ENCODE measurements at regions not wholly inside any gene's neighbourhood (a gene's known extent, or its start where the extent isn't known, plus 50 kb on each side); places are given as distances from the start of the nearest gene placed in this dataset.

DNA sequence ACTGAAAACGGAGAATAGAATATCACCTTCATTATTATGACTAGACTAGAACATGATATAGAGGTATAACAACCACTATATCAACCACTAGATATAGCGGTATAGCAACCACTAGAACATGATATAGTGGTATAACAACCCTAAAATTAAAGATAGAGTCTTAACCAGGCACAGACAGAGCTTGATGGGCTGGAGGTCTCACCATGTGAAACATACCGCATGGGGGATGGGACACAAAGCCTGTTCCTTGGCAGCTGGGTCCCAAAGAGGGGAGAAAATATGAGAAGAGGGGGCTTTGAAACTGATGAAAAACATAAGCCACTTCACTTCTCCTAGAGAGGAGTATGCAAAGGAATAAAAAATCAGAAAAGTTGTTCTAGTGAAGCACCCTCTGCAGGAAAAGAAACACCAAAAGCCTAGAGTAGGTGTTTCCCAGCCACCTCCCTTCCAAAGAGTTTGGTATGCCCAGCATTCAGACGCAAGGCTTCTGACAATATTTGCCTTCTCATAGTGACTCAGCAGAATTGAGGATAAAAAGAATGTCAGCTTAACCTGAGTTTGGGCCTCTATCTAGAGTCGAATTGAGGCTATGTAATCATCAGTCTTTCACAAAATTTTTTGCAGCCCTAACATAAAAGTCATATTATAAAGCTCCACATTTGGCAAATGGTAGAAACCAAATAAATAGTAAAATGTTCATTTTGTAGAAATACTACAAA lies 316.4 kb downstream of the NOVA1 start:
- FAIRE-seq = no peak
- no peak for TF ChIP-seq POLR2A (IDR thresholded peaks at IDR 0.05; ENCODE audit: low read depth, low read length)
- peak; percentile 0 for DNase-seq (ENCODE audit: insufficient read length, low spot score)

DNA sequence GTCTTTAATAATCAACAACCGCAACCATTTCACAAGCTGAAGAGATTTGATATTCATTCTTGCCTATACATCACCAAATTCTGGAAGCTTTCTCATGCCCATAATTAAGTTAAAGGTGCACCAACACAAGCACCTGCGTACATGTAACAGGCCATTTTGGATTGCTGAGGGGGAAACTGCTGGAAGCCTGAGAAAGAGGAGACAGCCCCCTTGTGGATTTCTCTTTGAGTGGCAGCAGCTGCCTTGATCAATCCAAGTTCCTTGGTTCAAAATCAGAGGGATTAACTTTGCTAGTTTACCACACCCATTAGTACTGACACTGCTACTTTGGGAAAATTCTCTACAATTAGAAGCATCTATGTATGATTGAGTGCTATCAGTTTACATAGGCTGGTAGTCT lies 321.1 kb downstream of the NOVA1 start:
- DNase-seq (ENCODE audit: insufficient read length, low spot score) (no peak), FAIRE-seq (no peak)
- TF ChIP-seq POLR2A (IDR thresholded peaks at IDR 0.05; ENCODE audit: low read depth, low read length) = no peak

- no peak for TF ChIP-seq POLR2A (IDR thresholded peaks at IDR 0.05; ENCODE audit: low read depth, low read length)
- DNase-seq (ENCODE audit: insufficient read length, low spot score) (no peak), FAIRE-seq (no peak)
Observed at GRCh38 chr14:26265170-26265685, 332.6 kb downstream of the NOVA1 start.

DNA sequence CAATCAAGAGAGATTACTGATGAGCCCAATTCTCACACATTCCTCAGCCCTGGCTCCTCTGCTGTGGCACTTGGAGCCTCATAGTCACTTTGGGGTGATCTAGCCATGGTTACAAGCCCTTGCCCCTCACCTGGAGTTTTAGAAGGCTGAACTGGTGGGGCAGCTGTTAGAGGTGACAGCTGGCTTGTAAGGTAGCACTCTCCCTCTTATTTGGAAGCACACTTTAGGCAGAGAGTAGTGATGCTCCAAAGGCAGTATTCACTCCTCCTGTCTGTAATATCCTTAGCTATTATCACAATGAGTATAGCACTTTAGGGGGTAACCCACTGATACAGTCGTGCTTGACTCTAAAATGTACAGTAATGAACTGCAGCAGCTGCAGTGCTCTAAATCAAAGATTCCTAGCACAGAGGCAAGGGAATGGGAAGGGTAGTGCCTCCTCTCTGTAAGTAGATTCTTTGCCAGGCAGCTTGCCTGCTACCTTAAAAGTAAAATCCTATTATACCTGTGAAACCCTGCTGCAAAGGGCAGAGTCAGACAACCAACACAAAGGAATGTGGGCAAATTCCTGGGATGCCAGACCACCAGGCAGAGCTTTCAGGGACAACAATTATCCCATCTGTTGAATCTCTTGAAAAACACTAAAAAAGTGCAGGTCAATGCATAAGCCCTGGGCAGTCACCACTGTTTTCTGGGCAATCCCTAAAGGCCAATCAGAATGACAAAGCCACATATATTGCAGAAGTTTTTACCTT lies 336.3 kb downstream of the NOVA1 start:
- FAIRE-seq (no peak), DNase-seq (ENCODE audit: insufficient read length, low spot score) (no peak)
- no peak for TF ChIP-seq POLR2A (IDR thresholded peaks at IDR 0.05; ENCODE audit: low read depth, low read length)

- FAIRE-seq (no peak), DNase-seq (ENCODE audit: insufficient read length, low spot score) (no peak)
- TF ChIP-seq POLR2A (IDR thresholded peaks at IDR 0.05; ENCODE audit: low read depth, low read length) = no peak
Observed at GRCh38 chr14:26255213-26255612, 342.6 kb downstream of the NOVA1 start.

DNA sequence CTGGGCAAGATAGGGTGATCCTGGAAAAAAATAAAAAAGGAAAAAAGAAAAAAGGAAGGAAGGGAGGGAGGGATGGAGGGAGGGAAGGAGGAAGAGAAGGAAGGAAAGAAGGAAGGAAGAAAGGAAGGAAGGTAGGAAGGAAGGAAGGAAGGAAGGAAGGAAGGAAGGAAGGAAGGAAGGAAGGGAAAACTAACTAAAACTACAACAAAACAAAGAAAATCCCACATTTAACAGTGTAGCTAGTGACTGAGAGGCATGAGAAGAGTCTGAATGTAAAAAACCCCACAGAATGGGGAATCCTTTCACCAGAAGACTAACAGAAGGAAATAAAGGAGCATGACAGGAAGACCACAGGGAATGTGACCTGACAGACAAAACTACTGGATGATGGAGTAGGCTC lies 345.7 kb downstream of the NOVA1 start:
- FAIRE-seq (no peak), DNase-seq (ENCODE audit: insufficient read length, low spot score) (no peak)
- no peak for TF ChIP-seq POLR2A (IDR thresholded peaks at IDR 0.05; ENCODE audit: low read depth, low read length)

DNA sequence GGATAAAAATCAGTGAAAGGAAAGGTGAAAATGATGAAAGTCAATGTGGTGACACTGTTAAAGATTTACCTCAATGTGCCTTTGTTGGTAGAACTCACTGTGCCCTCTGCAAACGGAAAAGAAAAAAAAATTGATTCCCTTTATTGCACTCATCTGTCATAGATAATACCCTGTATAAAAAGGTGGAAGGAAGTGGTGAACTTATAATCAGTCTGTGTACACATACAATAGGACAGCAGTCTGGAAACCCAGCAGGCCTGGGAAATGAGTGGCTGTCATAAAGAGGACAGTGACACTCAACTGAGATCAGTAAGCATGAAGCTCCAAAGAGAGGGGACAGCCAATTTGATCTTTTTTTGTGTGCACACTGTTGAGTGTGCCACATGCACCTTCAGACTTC lies 364.7 kb downstream of the NOVA1 start:
- DNase-seq (ENCODE audit: insufficient read length, low spot score) (no peak), FAIRE-seq (no peak)
- no peak for TF ChIP-seq POLR2A (IDR thresholded peaks at IDR 0.05; ENCODE audit: low read depth, low read length)

- DNase-seq (ENCODE audit: insufficient read length, low spot score) (no peak), FAIRE-seq (no peak)
- TF ChIP-seq POLR2A (IDR thresholded peaks at IDR 0.05; ENCODE audit: low read depth, low read length) = no peak
Observed at GRCh38 chr14:26218861-26219260, 379.0 kb downstream of the NOVA1 start.

DNA sequence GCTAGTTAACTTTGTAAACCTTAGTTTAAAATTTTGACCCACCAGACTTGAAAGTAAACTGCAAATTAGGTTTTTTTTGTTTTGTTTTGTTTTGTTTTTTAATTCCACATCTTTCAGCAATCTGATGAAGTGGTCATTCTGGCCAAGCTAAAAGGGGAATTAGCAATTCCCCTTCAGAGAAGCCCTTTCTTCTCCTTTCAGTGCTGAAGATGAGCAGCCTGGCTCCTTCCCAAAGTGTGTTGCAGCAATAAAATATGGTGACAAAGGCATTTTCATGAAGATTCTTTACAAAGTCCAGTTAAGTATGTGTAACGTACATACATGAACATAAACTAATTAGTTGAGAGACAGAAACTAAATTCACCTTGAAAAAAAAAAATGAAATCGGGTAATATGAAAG lies 380.1 kb downstream of the NOVA1 start:
- no peak for FAIRE-seq
- no peak for DNase-seq (ENCODE audit: insufficient read length, low spot score)
- TF ChIP-seq POLR2A (IDR thresholded peaks at IDR 0.05; ENCODE audit: low read depth, low read length) = no peak

- no peak for TF ChIP-seq POLR2A (IDR thresholded peaks at IDR 0.05; ENCODE audit: low read depth, low read length)
- no peak for FAIRE-seq
Observed at GRCh38 chr14:26216786-26217185, 381.0 kb downstream of the NOVA1 start.

DNA sequence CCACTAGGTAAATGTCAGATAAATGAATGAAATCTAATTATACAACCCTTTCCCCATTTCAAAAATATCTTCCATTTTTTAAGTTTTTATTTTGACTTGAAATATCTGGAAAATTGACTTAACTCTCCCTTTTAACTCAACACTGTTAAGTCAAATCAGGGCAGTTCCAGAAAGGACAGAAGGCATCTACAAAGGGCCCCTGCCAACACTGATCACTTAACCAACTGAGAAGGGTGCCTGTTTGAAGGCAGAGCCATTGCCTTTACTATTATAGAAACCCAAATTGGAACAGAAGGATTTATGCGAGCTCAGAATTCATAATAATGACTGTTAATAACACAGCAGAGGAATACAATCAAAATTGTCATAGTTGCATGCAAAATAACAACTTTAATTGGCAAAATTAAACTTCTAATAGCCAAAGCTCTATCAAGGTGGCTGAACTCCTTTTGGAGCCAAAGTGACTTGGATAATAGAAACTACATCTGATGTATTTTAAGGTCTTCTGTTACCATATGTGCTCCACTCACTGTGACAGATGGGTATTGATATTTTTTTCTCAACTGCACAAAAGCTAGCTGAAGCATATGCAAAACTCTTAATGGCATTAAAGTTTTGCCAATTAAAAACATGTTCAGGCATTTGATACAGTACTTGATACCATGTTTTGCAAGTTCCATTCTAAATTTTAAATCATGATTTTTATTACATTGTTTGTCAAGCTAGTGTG lies 383.8 kb downstream of the NOVA1 start:
- TF ChIP-seq POLR2A (IDR thresholded peaks at IDR 0.05; ENCODE audit: low read depth, low read length) = no peak
- DNase-seq (ENCODE audit: insufficient read length, low spot score) (no peak), FAIRE-seq (no peak)

More at GRCh38 chr14:26216786-26217185, 381.0 kb downstream of the NOVA1 start:
- DNase-seq (ENCODE audit: insufficient read length, low spot score) = no peak

DNA sequence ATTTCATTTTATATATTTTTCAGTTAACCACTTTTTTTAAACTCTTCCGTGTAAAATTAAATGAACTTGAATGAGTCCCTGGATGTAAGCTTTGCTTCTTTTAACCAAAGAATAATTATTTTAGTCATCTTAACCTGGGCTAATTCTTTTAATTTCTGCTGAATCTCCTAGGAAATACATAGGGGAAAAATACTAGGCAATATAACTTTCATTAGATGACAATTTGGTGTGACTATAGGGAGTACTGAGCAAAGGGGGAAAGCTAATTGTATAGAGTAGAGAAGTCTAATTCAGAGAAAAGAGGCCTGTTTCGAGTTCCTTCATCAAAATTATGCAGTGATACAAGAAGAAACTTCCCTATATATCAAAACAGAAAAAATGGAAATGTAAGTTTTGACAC lies 388.1 kb downstream of the NOVA1 start:
- TF ChIP-seq POLR2A (IDR thresholded peaks at IDR 0.05; ENCODE audit: low read depth, low read length) = no peak
- no peak for DNase-seq (ENCODE audit: insufficient read length, low spot score)
- FAIRE-seq = no peak

DNA sequence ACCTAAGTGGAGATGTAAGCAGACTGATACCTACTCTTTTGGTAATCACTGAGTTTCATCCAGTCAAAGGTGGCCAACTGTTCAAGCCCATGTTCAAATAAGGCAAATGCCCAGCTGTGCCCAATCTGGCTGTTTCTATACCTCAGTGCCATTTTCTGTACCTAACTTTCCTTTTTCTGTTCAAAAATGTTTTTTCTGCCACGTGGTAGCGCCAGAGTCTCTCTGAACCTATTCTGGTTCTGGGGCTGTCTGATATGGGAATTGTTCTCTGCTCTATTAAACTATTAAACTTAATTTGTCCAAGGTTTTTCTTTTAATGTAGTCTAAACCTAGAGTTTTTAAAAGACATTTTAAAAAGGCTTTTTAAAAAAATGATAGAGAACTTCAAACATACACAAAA lies 391.2 kb downstream of the NOVA1 start:
- no peak for TF ChIP-seq POLR2A (IDR thresholded peaks at IDR 0.05; ENCODE audit: low read depth, low read length)
- FAIRE-seq (no peak), DNase-seq (ENCODE audit: insufficient read length, low spot score) (no peak)

Data from H54 (cell line).